ENCODE measurements at regions not wholly inside any gene's neighbourhood (a gene's known extent, or its start where the extent isn't known, plus 50 kb on each side); places are given as distances from the start of the nearest gene placed in this dataset.

- TF ChIP-seq CTCF (IDR thresholded peaks at IDR 0.05) = no peak
- TF ChIP-seq POLR2AphosphoS5 (IDR thresholded peaks at IDR 0.05) = no peak
- no peak for TF ChIP-seq POLR2A (IDR thresholded peaks at IDR 0.05)
Observed at GRCh38 chr4:150009533-150009932, 68.7 kb upstream of the DCLK2 start.
